ENCODE measurements at regions not wholly inside any gene's neighbourhood (a gene's known extent, or its start where the extent isn't known, plus 50 kb on each side); places are given as distances from the start of the nearest gene placed in this dataset.

GRCh38 chr11:112579282-112579681, 318.6 kb upstream of the PLET1 start:
- Mint-ChIP-seq H3K4me3 (no peak overlapping the region), H3K4me1 (ENCODE audit: low read depth) (no peaks in the 10 kb centered on the region), H3K27ac (no peak overlapping the region), H3K27me3 (ENCODE audit: insufficient read depth) (peaks cover 1% of the 10 kb centered on the region), H3K36me3 (ENCODE audit: low read depth) (no peaks in the 10 kb centered on the region), H3K9me3 (no peaks in the 10 kb centered on the region)
- no peak for DNase-seq
- no peak for TF ChIP-seq CTCF (IDR thresholded peaks at IDR 0.05)

DNA sequence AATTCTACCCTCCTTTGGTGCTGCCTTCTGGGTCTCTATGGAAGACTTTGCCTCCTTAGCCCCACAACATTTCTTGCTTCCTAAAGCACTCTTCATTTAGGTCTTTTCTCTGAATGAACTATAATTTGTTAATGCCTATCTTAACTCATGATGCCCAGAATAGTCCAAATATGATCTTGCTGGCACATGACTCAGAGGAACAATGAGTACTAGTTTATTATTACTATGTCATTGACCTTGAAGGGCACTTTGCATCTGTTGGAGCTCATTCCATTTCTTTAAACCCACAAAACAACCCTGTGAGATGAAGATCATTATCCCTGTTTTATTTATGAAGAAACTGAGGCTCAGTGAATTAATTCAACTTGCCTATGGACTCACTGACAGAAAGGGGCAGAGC, 320.2 kb upstream of the PLET1 start:
- no peak for TF ChIP-seq CTCF (IDR thresholded peaks at IDR 0.05)
- H3K9me3 Mint-ChIP-seq, result no peaks in the 10 kb centered on the region
- H3K4me3 Mint-ChIP-seq, result no peak overlapping the region
- H3K4me1 Mint-ChIP-seq (ENCODE audit: low read depth), result no peaks in the 10 kb centered on the region
- peaks cover 9% of the 10 kb centered on the region for H3K27me3 Mint-ChIP-seq (ENCODE audit: insufficient read depth)
- no peak for DNase-seq
- H3K36me3 Mint-ChIP-seq (ENCODE audit: low read depth), result no peaks in the 10 kb centered on the region
- H3K27ac Mint-ChIP-seq, result no peak overlapping the region

DNA sequence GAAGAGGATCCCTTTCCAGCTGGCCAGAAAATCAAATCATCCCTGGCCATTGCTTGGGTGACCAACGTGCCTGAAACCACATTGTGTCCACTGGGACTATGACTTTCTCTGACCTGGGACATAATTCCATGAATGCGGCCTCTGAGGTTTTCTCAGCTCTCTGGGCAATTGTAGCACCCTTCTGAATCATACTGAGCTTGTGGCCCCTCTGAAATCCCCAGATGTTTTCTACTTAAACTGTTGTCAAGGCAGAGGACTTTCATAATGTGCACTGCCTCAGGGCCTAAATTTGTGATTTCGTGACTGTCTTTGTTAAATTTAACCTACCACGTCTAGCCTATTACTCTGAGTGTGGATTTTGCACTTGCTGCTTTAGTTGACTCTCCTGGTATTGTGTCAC, 321.1 kb upstream of the PLET1 start:
- Mint-ChIP-seq H3K36me3 (ENCODE audit: low read depth) (no peaks in the 10 kb centered on the region), H3K4me3 (no peak overlapping the region), H3K9me3 (no peaks in the 10 kb centered on the region), H3K4me1 (ENCODE audit: low read depth) (no peaks in the 10 kb centered on the region), H3K27me3 (ENCODE audit: insufficient read depth) (peaks cover 9% of the 10 kb centered on the region), H3K27ac (no peak overlapping the region)
- TF ChIP-seq CTCF (IDR thresholded peaks at IDR 0.05), result no peak
- DNase-seq, result no peak

GRCh38 chr11:112582366-112582765, 321.7 kb upstream of the PLET1 start:
- no peaks in the 10 kb centered on the region for H3K9me3 Mint-ChIP-seq
- H3K4me1 Mint-ChIP-seq (ENCODE audit: low read depth), result no peaks in the 10 kb centered on the region
- peaks cover 9% of the 10 kb centered on the region for H3K27me3 Mint-ChIP-seq (ENCODE audit: insufficient read depth)
- no peak overlapping the region for H3K27ac Mint-ChIP-seq
- no peak overlapping the region for H3K4me3 Mint-ChIP-seq
- TF ChIP-seq CTCF (IDR thresholded peaks at IDR 0.05), result no peak
- no peak for DNase-seq
- no peaks in the 10 kb centered on the region for H3K36me3 Mint-ChIP-seq (ENCODE audit: low read depth)

- Mint-ChIP-seq H3K4me3 (no peak overlapping the region), H3K4me1 (ENCODE audit: low read depth) (peaks cover 4% of the 10 kb centered on the region)
- TF ChIP-seq CTCF (IDR thresholded peaks at IDR 0.05), result no peak
Measured at GRCh38 chr11:112583261-112583893, 322.7 kb upstream of the PLET1 start.

GRCh38 chr11:112584672-112585071, 324.0 kb upstream of the PLET1 start:
- no peak for DNase-seq
- TF ChIP-seq CTCF (IDR thresholded peaks at IDR 0.05), result peak; percentile 19; the same call in 1 of the 2 replicates
- Mint-ChIP-seq H3K4me1 (ENCODE audit: low read depth) (peaks cover 6% of the 10 kb centered on the region), H3K9me3 (no peaks in the 10 kb centered on the region), H3K4me3 (no peak overlapping the region), H3K36me3 (ENCODE audit: low read depth) (no peaks in the 10 kb centered on the region), H3K27me3 (ENCODE audit: insufficient read depth) (peaks cover 9% of the 10 kb centered on the region), H3K27ac (no peak overlapping the region)

More at GRCh38 chr11:112583261-112583893, 322.7 kb upstream of the PLET1 start:
- Mint-ChIP-seq H3K36me3 (ENCODE audit: low read depth) (no peaks in the 10 kb centered on the region), H3K9me3 (no peaks in the 10 kb centered on the region), H3K27me3 (ENCODE audit: insufficient read depth) (peaks cover 9% of the 10 kb centered on the region), H3K27ac (no peak overlapping the region)
- no peak for DNase-seq

All from HFFc6 (cell line).